NCI-H748 (cell line): ENCODE measurements at regions not wholly inside any gene's neighbourhood (a gene's known extent, or its start where the extent isn't known, plus 50 kb on each side); places are given as distances from the start of the nearest gene placed in this dataset.

Experiments used
- DNase-seq: peaks from one replicate; lab custom pipeline; 2025; ENCODE audit not compliant: unreplicated experiment; lab: John Stamatoyannopoulos, UW

- no peak for DNase-seq
Observed at GRCh38 chr4:13892739-13893105, 265.2 kb upstream of the BOD1L1 start.

- DNase-seq: no peak
Observed at GRCh38 chr4:13893211-13893610, 265.7 kb upstream of the BOD1L1 start.

- no peak for DNase-seq
Observed at GRCh38 chr4:13893987-13894386, 266.5 kb upstream of the BOD1L1 start.

- no peak for DNase-seq
Observed at GRCh38 chr4:13900780-13901179, 273.3 kb upstream of the BOD1L1 start.

- no peak for DNase-seq
Observed at GRCh38 chr4:13902146-13902545, 274.6 kb upstream of the BOD1L1 start.

- no peak for DNase-seq
Observed at GRCh38 chr4:13903061-13903460, 275.5 kb upstream of the BOD1L1 start.

- no peak for DNase-seq
Observed at GRCh38 chr4:13903901-13904300, 276.4 kb upstream of the BOD1L1 start.

- no peak for DNase-seq
Observed at GRCh38 chr4:13905543-13905942, 278.0 kb upstream of the BOD1L1 start.

- DNase-seq: no peak
Observed at GRCh38 chr4:13906727-13907126, 279.2 kb upstream of the BOD1L1 start.

GRCh38 chr4:13907255-13907751, 279.8 kb upstream of the BOD1L1 start:
- DNase-seq: no peak

- no peak for DNase-seq
Observed at GRCh38 chr4:13908455-13908854, 280.9 kb upstream of the BOD1L1 start.

- DNase-seq: no peak
Observed at GRCh38 chr4:13910556-13910955, 283.0 kb upstream of the BOD1L1 start.

GRCh38 chr4:13911256-13911655, 283.7 kb upstream of the BOD1L1 start:
- DNase-seq: no peak

GRCh38 chr4:13912436-13912925, 285.0 kb upstream of the BOD1L1 start:
- DNase-seq: no peak

GRCh38 chr4:13912966-13913365, 285.4 kb upstream of the BOD1L1 start:
- DNase-seq: no peak

GRCh38 chr4:13917015-13917414, 289.5 kb upstream of the BOD1L1 start:
- DNase-seq: no peak

- DNase-seq: no peak
Observed at GRCh38 chr4:13918110-13918509, 290.6 kb upstream of the BOD1L1 start.

- DNase-seq: no peak
Observed at GRCh38 chr4:13918991-13919441, 291.5 kb upstream of the BOD1L1 start.

- no peak for DNase-seq
Observed at GRCh38 chr4:13920111-13920875, 292.8 kb upstream of the BOD1L1 start.

- no peak for DNase-seq
Observed at GRCh38 chr4:13920901-13921300, 293.4 kb upstream of the BOD1L1 start.

- no peak for DNase-seq
Observed at GRCh38 chr4:13921805-13922204, 294.3 kb upstream of the BOD1L1 start.

- DNase-seq: no peak
Observed at GRCh38 chr4:13922459-13922858, 294.9 kb upstream of the BOD1L1 start.
